ENCODE measurements at regions not wholly inside any gene's neighbourhood (a gene's known extent, or its start where the extent isn't known, plus 50 kb on each side); places are given as distances from the start of the nearest gene placed in this dataset.

DNA sequence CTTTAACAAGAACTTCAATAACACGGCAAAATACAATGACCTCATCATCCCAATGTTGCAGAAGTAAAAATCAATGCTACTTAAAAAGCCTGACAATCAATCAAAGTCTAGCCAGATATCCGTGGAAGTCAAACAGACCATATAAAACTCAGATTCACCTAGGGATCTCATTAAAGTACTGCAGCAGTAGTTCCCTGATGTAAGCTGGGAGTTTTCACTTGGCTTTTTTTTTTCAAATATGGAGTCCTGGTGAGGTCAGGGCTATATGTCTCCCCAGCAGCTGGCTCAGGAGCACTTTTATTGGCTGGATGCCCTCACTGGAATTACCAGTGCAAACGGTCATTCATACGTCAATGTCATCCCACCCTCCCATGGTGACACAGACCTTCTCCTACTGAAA lies 220.6 kb upstream of the SLC30A5 start:
- H3K27me3 ChIP-seq (ENCODE audit: control insufficient read depth, low read length), result no peaks in the 10 kb centered on the region
- H3K27ac ChIP-seq (ENCODE audit: low read depth, low read length), result no peak overlapping the region
- H3K79me2 ChIP-seq (ENCODE audit: control insufficient read depth, low read length), result no peaks in the 10 kb centered on the region
- no peaks in the 10 kb centered on the region for H4K20me1 ChIP-seq (ENCODE audit: control insufficient read depth, insufficient read depth, low read depth, low read length)
- TF ChIP-seq EZH2phosphoT487 (IDR thresholded peaks at IDR 0.05; ENCODE audit: borderline replicate concordance, low read length), result no peak
- TF ChIP-seq, protein P1, sequence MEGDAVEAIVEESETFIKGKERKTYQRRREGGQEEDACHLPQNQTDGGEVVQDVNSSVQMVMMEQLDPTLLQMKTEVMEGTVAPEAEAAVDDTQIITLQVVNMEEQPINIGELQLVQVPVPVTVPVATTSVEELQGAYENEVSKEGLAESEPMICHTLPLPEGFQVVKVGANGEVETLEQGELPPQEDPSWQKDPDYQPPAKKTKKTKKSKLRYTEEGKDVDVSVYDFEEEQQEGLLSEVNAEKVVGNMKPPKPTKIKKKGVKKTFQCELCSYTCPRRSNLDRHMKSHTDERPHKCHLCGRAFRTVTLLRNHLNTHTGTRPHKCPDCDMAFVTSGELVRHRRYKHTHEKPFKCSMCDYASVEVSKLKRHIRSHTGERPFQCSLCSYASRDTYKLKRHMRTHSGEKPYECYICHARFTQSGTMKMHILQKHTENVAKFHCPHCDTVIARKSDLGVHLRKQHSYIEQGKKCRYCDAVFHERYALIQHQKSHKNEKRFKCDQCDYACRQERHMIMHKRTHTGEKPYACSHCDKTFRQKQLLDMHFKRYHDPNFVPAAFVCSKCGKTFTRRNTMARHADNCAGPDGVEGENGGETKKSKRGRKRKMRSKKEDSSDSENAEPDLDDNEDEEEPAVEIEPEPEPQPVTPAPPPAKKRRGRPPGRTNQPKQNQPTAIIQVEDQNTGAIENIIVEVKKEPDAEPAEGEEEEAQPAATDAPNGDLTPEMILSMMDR (IDR thresholded peaks at IDR 0.05; ENCODE audit: low read depth, low read length, poor library complexity, severe bottlenecking), result no peak
- no peak overlapping the region for H3K4me2 ChIP-seq (ENCODE audit: low read length)
- H3F3A ChIP-seq (ENCODE audit: control insufficient read depth, insufficient read depth), result no peaks in the 10 kb centered on the region
- H3K36me3 ChIP-seq (ENCODE audit: control insufficient read depth, low read length), result no peaks in the 10 kb centered on the region
- no peaks in the 10 kb centered on the region for H3K9me2 ChIP-seq (replicated peaks; ENCODE audit: control insufficient read depth, low read length)
- H3K4me3 ChIP-seq (ENCODE audit: low read length), result no peak overlapping the region
- H3K9me3 ChIP-seq (ENCODE audit: control insufficient read depth, insufficient read depth, low read length), result no peaks in the 10 kb centered on the region
- no peaks in the 10 kb centered on the region for H3K4me1 ChIP-seq (ENCODE audit: control insufficient read depth, low read length)

DNA sequence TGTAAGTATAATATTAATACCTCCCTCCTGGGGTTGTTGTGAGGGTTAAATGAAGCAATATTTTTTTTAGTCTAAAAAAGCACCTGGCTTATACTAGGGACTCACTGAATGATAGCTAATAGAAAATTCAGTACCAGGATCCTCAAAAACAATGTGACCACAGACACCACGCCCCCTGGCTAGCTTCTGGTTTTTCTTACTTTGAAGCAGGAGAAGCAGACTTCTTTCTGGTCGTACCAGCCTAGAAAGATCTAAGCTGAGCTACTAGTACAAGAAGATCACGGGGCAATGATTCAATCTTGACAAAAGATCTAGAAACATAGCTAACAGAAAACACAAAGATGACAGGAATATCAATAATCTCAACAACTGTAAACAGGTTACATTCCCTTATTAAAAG lies 218.5 kb upstream of the SLC30A5 start:
- no peaks in the 10 kb centered on the region for H3K4me1 ChIP-seq (ENCODE audit: control insufficient read depth, low read length)
- no peaks in the 10 kb centered on the region for H3K79me2 ChIP-seq (ENCODE audit: control insufficient read depth, low read length)
- no peaks in the 10 kb centered on the region for H3K36me3 ChIP-seq (ENCODE audit: control insufficient read depth, low read length)
- H3K4me2 ChIP-seq (ENCODE audit: low read length), result no peak overlapping the region
- no peak overlapping the region for H3K4me3 ChIP-seq (ENCODE audit: low read length)
- H3K9me3 ChIP-seq (ENCODE audit: control insufficient read depth, insufficient read depth, low read length), result no peaks in the 10 kb centered on the region
- H3K27ac ChIP-seq (ENCODE audit: low read depth, low read length), result no peak overlapping the region
- H3K27me3 ChIP-seq (ENCODE audit: control insufficient read depth, low read length), result no peaks in the 10 kb centered on the region
- no peaks in the 10 kb centered on the region for H3K9me2 ChIP-seq (replicated peaks; ENCODE audit: control insufficient read depth, low read length)
- no peaks in the 10 kb centered on the region for H4K20me1 ChIP-seq (ENCODE audit: control insufficient read depth, insufficient read depth, low read depth, low read length)
- no peaks in the 10 kb centered on the region for H3F3A ChIP-seq (ENCODE audit: control insufficient read depth, insufficient read depth)
- TF ChIP-seq EZH2phosphoT487 (IDR thresholded peaks at IDR 0.05; ENCODE audit: borderline replicate concordance, low read length), result no peak
- TF ChIP-seq, protein P1 (IDR thresholded peaks at IDR 0.05; ENCODE audit: low read depth, low read length, poor library complexity, severe bottlenecking), result no peak

DNA sequence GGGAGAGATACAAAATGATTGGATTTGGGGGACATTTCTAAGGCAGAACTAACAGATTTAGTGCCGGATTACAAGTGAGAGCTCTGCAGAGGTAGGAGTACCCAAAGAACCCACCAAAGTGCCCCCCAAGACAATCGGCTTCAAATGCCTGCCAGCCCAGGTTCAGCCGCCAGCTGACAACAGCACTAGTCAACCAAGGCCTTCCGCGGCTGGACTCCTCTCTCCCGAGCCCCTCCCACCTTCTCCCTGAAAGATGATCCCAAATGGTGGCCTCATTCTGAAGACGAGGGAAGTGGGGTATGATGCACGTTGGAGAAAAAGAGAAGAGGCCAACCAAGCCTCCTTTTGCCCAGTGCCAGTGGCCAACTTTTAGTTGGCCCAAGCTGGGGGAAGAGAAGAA lies 210.4 kb upstream of the SLC30A5 start:
- Histone ChIP-seq H3K4me2 (ENCODE audit: low read length) (no peak overlapping the region), H3K9me3 (ENCODE audit: control insufficient read depth, insufficient read depth, low read length) (no peaks in the 10 kb centered on the region), H3K27me3 (ENCODE audit: control insufficient read depth, low read length) (peaks cover 4% of the 10 kb centered on the region; the same call in 1 of the 2 replicates), H3F3A (ENCODE audit: control insufficient read depth, insufficient read depth) (no peaks in the 10 kb centered on the region), H3K9me2 (replicated peaks; ENCODE audit: control insufficient read depth, low read length) (no peaks in the 10 kb centered on the region), H3K4me1 (ENCODE audit: control insufficient read depth, low read length) (no peaks in the 10 kb centered on the region), H3K27ac (ENCODE audit: low read depth, low read length) (no peak overlapping the region), H3K36me3 (ENCODE audit: control insufficient read depth, low read length) (no peaks in the 10 kb centered on the region), H4K20me1 (ENCODE audit: control insufficient read depth, insufficient read depth, low read depth, low read length) (no peaks in the 10 kb centered on the region), H3K79me2 (ENCODE audit: control insufficient read depth, low read length) (no peaks in the 10 kb centered on the region), H3K4me3 (ENCODE audit: low read length) (no peak overlapping the region)
- TF ChIP-seq, protein P1 (IDR thresholded peaks at IDR 0.05; ENCODE audit: low read depth, low read length, poor library complexity, severe bottlenecking), result no peak
- TF ChIP-seq EZH2phosphoT487 (IDR thresholded peaks at IDR 0.05; ENCODE audit: borderline replicate concordance, low read length), result no peak

Data from DOHH2 (cell line).